RWPE2 (cell line): ENCODE measurements at regions not wholly inside any gene's neighbourhood (a gene's known extent, or its start where the extent isn't known, plus 50 kb on each side); places are given as distances from the start of the nearest gene placed in this dataset.

Experiments
- ATAC-seq: fragments of 200-7000 bp; cut with Tn5 transposase; 3 replicates; pipeline ENCODE4 v1.9.1; 2021; ENCODE audit warnings: low read depth
- DNase-seq: peaks from one replicate; pipeline ENCODE4 v3.0.0-alpha.2; 2020; ENCODE audit warnings: low spot score
- H3K27ac ChIP-seq: fragments of 450-650 bp; 2 replicates; pipeline ENCODE4 v1.5.1; 2017; ENCODE audit warnings: mild to moderate bottlenecking; ENCODE audit not compliant: poor library complexity, severe bottlenecking
- H3K27me3 ChIP-seq: fragments of 250-450 bp; sonication (Bioruptor Pico); 2 replicates; pipeline ENCODE4 v1.5.1; 2021; ENCODE audit warnings: mild to moderate bottlenecking, moderate library complexity; ENCODE audit not compliant: insufficient read depth, poor library complexity, severe bottlenecking
- H3K36me3 ChIP-seq: fragments of 250-450 bp; sonication (Bioruptor Pico); 2 replicates; pipeline ENCODE4 v1.5.1; 2020; ENCODE audit warnings: low read depth, mild to moderate bottlenecking, moderate library complexity
- H3K4me1 ChIP-seq: fragments of 250-450 bp; sonication (Bioruptor Pico); 2 replicates; pipeline ENCODE4 v1.5.1; 2021; ENCODE audit warnings: mild to moderate bottlenecking, moderate library complexity; ENCODE audit not compliant: insufficient read depth, poor library complexity, severe bottlenecking
- H3K4me3 ChIP-seq: fragments of 250-450 bp; sonication (Bioruptor Pico); 2 replicates; pipeline ENCODE4 v1.5.1; 2021; ENCODE audit warnings: mild to moderate bottlenecking, moderate library complexity; ENCODE audit not compliant: severe bottlenecking
- H3K9me3 ChIP-seq: fragments of 250-450 bp; sonication (Bioruptor Pico); 2 replicates; pipeline ENCODE4 v1.5.1; 2021; ENCODE audit warnings: mild to moderate bottlenecking, moderate library complexity; ENCODE audit not compliant: severe bottlenecking
- TF ChIP-seq, protein P1 (sequence below): fragments of 450-650 bp; IDR thresholded peaks from one replicate; pipeline ENCODE4 v1.5.1; 2017; ENCODE audit warnings: mild to moderate bottlenecking, moderate library complexity; ENCODE audit not compliant: poor library complexity, severe bottlenecking

GRCh38 chr4:129672941-129673340 is 577.0 kb downstream of the C4orf33 start:
- Histone ChIP-seq H3K27ac (no peak overlapping the region), H3K4me3 (no peak overlapping the region), H3K36me3 (no peaks in the 10 kb centered on the region), H3K27me3 (no peaks in the 10 kb centered on the region), H3K4me1 (no peaks in the 10 kb centered on the region), H3K9me3 (no peaks in the 10 kb centered on the region)
- TF ChIP-seq, protein P1, sequence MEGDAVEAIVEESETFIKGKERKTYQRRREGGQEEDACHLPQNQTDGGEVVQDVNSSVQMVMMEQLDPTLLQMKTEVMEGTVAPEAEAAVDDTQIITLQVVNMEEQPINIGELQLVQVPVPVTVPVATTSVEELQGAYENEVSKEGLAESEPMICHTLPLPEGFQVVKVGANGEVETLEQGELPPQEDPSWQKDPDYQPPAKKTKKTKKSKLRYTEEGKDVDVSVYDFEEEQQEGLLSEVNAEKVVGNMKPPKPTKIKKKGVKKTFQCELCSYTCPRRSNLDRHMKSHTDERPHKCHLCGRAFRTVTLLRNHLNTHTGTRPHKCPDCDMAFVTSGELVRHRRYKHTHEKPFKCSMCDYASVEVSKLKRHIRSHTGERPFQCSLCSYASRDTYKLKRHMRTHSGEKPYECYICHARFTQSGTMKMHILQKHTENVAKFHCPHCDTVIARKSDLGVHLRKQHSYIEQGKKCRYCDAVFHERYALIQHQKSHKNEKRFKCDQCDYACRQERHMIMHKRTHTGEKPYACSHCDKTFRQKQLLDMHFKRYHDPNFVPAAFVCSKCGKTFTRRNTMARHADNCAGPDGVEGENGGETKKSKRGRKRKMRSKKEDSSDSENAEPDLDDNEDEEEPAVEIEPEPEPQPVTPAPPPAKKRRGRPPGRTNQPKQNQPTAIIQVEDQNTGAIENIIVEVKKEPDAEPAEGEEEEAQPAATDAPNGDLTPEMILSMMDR, result no peak
- ATAC-seq, result no peak
- DNase-seq, result no peak

DNA sequence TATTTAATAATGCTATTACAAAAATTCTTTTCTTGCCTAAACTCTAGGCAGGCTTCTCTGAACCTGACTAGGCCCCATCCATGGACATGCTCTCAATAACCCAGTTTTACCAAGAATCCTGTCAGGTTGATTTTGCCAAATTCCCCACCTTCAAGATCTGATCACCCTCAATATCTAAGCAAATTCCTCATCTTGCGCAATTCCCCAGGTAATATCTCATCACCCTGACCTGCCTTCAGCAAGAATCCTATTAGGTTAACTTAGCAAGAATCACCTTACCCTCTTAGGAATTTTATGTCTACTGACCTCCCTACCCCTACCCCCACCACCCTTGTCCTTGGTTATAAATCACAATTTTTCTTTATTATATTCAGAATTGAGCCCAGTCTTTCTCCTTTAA is 579.1 kb downstream of the C4orf33 start:
- Histone ChIP-seq H3K27me3 (no peaks in the 10 kb centered on the region), H3K9me3 (no peaks in the 10 kb centered on the region), H3K4me3 (no peak overlapping the region), H3K27ac (no peak overlapping the region), H3K4me1 (no peaks in the 10 kb centered on the region), H3K36me3 (no peaks in the 10 kb centered on the region)
- ATAC-seq, result no peak
- TF ChIP-seq, protein P1, result no peak
- no peak for DNase-seq

GRCh38 chr4:129676934-129677333 is 581.0 kb downstream of the C4orf33 start:
- Histone ChIP-seq H3K4me1 (no peaks in the 10 kb centered on the region), H3K36me3 (no peaks in the 10 kb centered on the region), H3K4me3 (no peak overlapping the region), H3K27me3 (no peaks in the 10 kb centered on the region), H3K9me3 (peaks cover 2% of the 10 kb centered on the region), H3K27ac (no peak overlapping the region)
- TF ChIP-seq, protein P1, result no peak
- DNase-seq (no peak), ATAC-seq (no peak)

- TF ChIP-seq, protein P1, result no peak
- ATAC-seq (no peak), DNase-seq (no peak)
Observed at GRCh38 chr4:129682586-129682985, 586.6 kb downstream of the C4orf33 start.

DNA sequence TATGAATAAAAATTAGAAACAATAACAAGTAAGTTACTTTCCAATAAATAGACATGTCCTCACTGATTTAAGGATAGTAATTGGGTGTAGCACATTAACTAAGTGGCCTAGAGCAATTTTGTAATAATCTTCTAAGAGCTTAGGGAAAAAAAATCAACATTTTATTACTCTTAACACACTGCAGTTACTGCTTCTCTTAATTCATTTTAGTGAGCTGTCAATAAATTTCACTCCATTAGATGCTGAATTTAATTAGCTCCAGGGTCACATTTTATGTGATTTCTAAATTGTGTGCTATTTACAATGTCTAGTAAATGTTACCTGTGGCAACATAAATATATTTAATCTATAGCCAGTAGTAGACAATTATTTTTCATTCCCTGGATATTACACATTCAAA is 612.0 kb downstream of the C4orf33 start:
- Histone ChIP-seq H3K9me3 (no peaks in the 10 kb centered on the region), H3K4me1 (no peaks in the 10 kb centered on the region), H3K27ac (no peak overlapping the region), H3K4me3 (no peak overlapping the region), H3K36me3 (no peaks in the 10 kb centered on the region), H3K27me3 (no peaks in the 10 kb centered on the region)
- no peak for DNase-seq
- no peak for ATAC-seq
- TF ChIP-seq, protein P1, result no peak

More at GRCh38 chr4:129682586-129682985, 586.6 kb downstream of the C4orf33 start:
- no peak overlapping the region for H3K4me3 ChIP-seq
- H3K27ac ChIP-seq, result no peak overlapping the region
- H3K4me1 ChIP-seq, result no peaks in the 10 kb centered on the region
- H3K36me3 ChIP-seq, result no peaks in the 10 kb centered on the region
- H3K9me3 ChIP-seq, result peaks cover 2% of the 10 kb centered on the region
- no peaks in the 10 kb centered on the region for H3K27me3 ChIP-seq
